Duodenal mucosa (tissue), 2 donors: ENCODE measurements at regions not wholly inside any gene's neighbourhood (a gene's known extent, or its start where the extent isn't known, plus 50 kb on each side); places are given as distances from the start of the nearest gene placed in this dataset.
"Not testable (repeated sequence)": the region's sequence is repeated elsewhere in the genome, so short reads cannot be mapped to it uniquely, and the experiment has no call there.

ENCODE experiments used
- H3K27ac ChIP-seq: one replicate; pipeline ENCODE4 v1.7.0; 2013; ENCODE audit warnings: low read depth, low read length
- H3K27me3 ChIP-seq, 2 donors: one replicate each; pipeline ENCODE4 v1.7.0; 2013; ENCODE audit warnings: low read length in 2 of 2, control low read depth in 1 of 2; ENCODE audit not compliant: insufficient read depth in 2 of 2, control insufficient read depth in 1 of 2
- H3K36me3 ChIP-seq, 2 donors: one replicate each; pipeline ENCODE4 v1.7.0; 2013; ENCODE audit warnings: low read length in 2 of 2, control low read depth in 1 of 2; ENCODE audit not compliant: insufficient read depth in 2 of 2, control insufficient read depth in 1 of 2
- H3K4me1 ChIP-seq, 2 donors: one replicate each; pipeline ENCODE4 v1.7.0; 2013; ENCODE audit warnings: low read length in 2 of 2, control low read depth in 1 of 2; ENCODE audit not compliant: insufficient read depth in 2 of 2, control insufficient read depth in 1 of 2
- H3K4me3 ChIP-seq, 2 donors: one replicate each; pipeline ENCODE4 v1.7.0; 2013; ENCODE audit warnings: low read length in 2 of 2, low read depth in 1 of 2
- H3K9ac ChIP-seq, 2 donors: one replicate each; pipeline ENCODE4 v1.7.0; 2013; ENCODE audit warnings: low read length in 2 of 2, low read depth in 1 of 2
- H3K9me3 ChIP-seq, 2 donors: one replicate each; pipeline ENCODE4 v1.7.0; 2013; ENCODE audit warnings: low read length in 2 of 2, control low read depth in 1 of 2; ENCODE audit not compliant: control insufficient read depth in 1 of 2

GRCh38 chr15:70578196-70578595 is 185.2 kb downstream of the UACA start:
- peaks cover 0 to 4% of the 10 kb centered on the region in 2 donors for H3K9me3 ChIP-seq
- no peaks in the 10 kb centered on the region for H3K27me3 ChIP-seq
- H3K27ac ChIP-seq: no peak overlapping the region
- no peaks in the 10 kb centered on the region for H3K36me3 ChIP-seq
- no peak overlapping the region for H3K4me3 ChIP-seq
- no peaks in the 10 kb centered on the region for H3K4me1 ChIP-seq
- no peak overlapping the region for H3K9ac ChIP-seq

- peaks cover 0 to 4% of the 10 kb centered on the region in 2 donors for H3K9me3 ChIP-seq
- H3K9ac ChIP-seq: no peak overlapping the region
- no peak overlapping the region for H3K4me3 ChIP-seq
- no peaks in the 10 kb centered on the region for H3K36me3 ChIP-seq
- no peaks in the 10 kb centered on the region for H3K4me1 ChIP-seq
- H3K27ac ChIP-seq: no peak overlapping the region
- H3K27me3 ChIP-seq: no peaks in the 10 kb centered on the region
Observed at GRCh38 chr15:70576696-70577095, 186.7 kb downstream of the UACA start.

- H3K36me3 ChIP-seq: no peaks in the 10 kb centered on the region
- no peaks in the 10 kb centered on the region for H3K27me3 ChIP-seq
- H3K4me1 ChIP-seq: no peaks in the 10 kb centered on the region
- H3K9me3 ChIP-seq: peaks cover 0 to 4% of the 10 kb centered on the region in 2 donors
- no peak overlapping the region for H3K27ac ChIP-seq
- no peak overlapping the region for H3K9ac ChIP-seq
- H3K4me3 ChIP-seq: no peak overlapping the region
Observed at GRCh38 chr15:70576276-70576675, 187.1 kb downstream of the UACA start.

GRCh38 chr15:70575231-70576226 is 187.8 kb downstream of the UACA start:
- H3K9ac ChIP-seq: no peak overlapping the region
- H3K27ac ChIP-seq: no peak overlapping the region
- no peaks in the 10 kb centered on the region for H3K4me1 ChIP-seq
- no peaks in the 10 kb centered on the region for H3K36me3 ChIP-seq
- no peaks in the 10 kb centered on the region for H3K27me3 ChIP-seq
- peaks cover 0 to 4% of the 10 kb centered on the region in 2 donors for H3K9me3 ChIP-seq
- H3K4me3 ChIP-seq: no peak overlapping the region

GRCh38 chr15:70574325-70574724 is 189.0 kb downstream of the UACA start:
- not testable (repeated sequence) for H3K9ac ChIP-seq, H3K4me1 ChIP-seq, H3K4me3 ChIP-seq, H3K27me3 ChIP-seq, H3K36me3 ChIP-seq, H3K9me3 ChIP-seq, H3K27ac ChIP-seq

GRCh38 chr15:70573121-70573850 is 190.1 kb downstream of the UACA start:
- no peaks in the 10 kb centered on the region for H3K36me3 ChIP-seq

GRCh38 chr15:70569714-70570231 is 193.6 kb downstream of the UACA start:
- no peak overlapping the region for H3K4me3 ChIP-seq
- H3K27ac ChIP-seq: no peak overlapping the region
- H3K27me3 ChIP-seq: no peaks in the 10 kb centered on the region
- H3K9ac ChIP-seq: no peak overlapping the region
- peaks cover 5 to 6% of the 10 kb centered on the region in 2 donors for H3K4me1 ChIP-seq
- no peaks in the 10 kb centered on the region for H3K36me3 ChIP-seq
- H3K9me3 ChIP-seq: peaks cover 0 to 4% of the 10 kb centered on the region in 2 donors

More at GRCh38 chr15:70573121-70573850, 190.1 kb downstream of the UACA start:
- Histone ChIP-seq H3K27ac (no peak overlapping the region), H3K27me3 (no peaks in the 10 kb centered on the region), H3K9ac (no peak overlapping the region), H3K4me1 (peaks cover 5 to 6% of the 10 kb centered on the region in 2 donors), H3K4me3 (no peak overlapping the region), H3K9me3 (peaks cover 0 to 4% of the 10 kb centered on the region in 2 donors)

- Histone ChIP-seq H3K36me3 (no peaks in the 10 kb centered on the region), H3K27ac (no peak overlapping the region), H3K4me1 (peaks cover 5 to 6% of the 10 kb centered on the region in 2 donors), H3K27me3 (no peaks in the 10 kb centered on the region), H3K4me3 (no peak overlapping the region), H3K9ac (no peak overlapping the region), H3K9me3 (peaks cover 0 to 3% of the 10 kb centered on the region in 2 donors)
Observed at GRCh38 chr15:70569091-70569713, 194.2 kb downstream of the UACA start.

GRCh38 chr15:70566989-70567388 is 196.4 kb downstream of the UACA start:
- no peaks in the 10 kb centered on the region for H3K36me3 ChIP-seq
- no peak overlapping the region for H3K4me3 ChIP-seq
- no peak overlapping the region for H3K27ac ChIP-seq
- peaks cover 5 to 6% of the 10 kb centered on the region in 2 donors for H3K4me1 ChIP-seq
- H3K9me3 ChIP-seq: no peaks in the 10 kb centered on the region
- H3K9ac ChIP-seq: no peak overlapping the region
- H3K27me3 ChIP-seq: no peaks in the 10 kb centered on the region
